SK-N-SH (cell line): ENCODE measurements at regions not wholly inside any gene's neighbourhood (a gene's known extent, or its start where the extent isn't known, plus 50 kb on each side); places are given as distances from the start of the nearest gene placed in this dataset.

Experiments
- CTCF ChIA-PET: fragments of 300-600, 350-600 bp; formaldehyde crosslinking; extraction: SDS; loops from one replicate; lab custom pipeline; 2021; lab: Yijun Ruan, JAX
- POLR2A ChIA-PET: fragments of 350-600 bp; sonication (Branson Sonifier 250); formaldehyde crosslinking; extraction: SDS; loops from one replicate; lab custom pipeline; 2020; ENCODE audit warnings: antibody characterized with exemption, inconsistent platforms; lab: Yijun Ruan, JAX
- DNase-seq: peaks from one replicate; pipeline ENCODE4 v3.0.0; 2012
- H2AFZ ChIP-seq: fragments of 200-600 bp; sonication (generic); 2 replicates; pipeline ENCODE4 v1.8.1; 2016; ENCODE audit warnings: antibody characterized with exemption, mild to moderate bottlenecking, low read depth
- H3F3A ChIP-seq: fragments of 200-600 bp; sonication (generic); replicated peaks from 2 replicates; pipeline ENCODE3; 2016; ENCODE audit warnings: antibody characterized with exemption, mild to moderate bottlenecking; ENCODE audit not compliant: insufficient read depth
- H3K27ac ChIP-seq, 2 experiments: fragments of 200-500 bp in 1 of 2; fragments of 200-600 bp in 1 of 2; sonication (Bioruptor generic) in 1 of 2; sonication (generic), shearing (Covaris generic) in 1 of 2; 2 replicates each; pipeline versions ENCODE4 v1.5.1 to v1.6.1; 2014 to 2016; ENCODE audit warnings: low read depth in 2 of 2, inconsistent platforms in 1 of 2, low read length in 1 of 2, mild to moderate bottlenecking in 1 of 2, mixed read lengths in 1 of 2
- H3K27me3 ChIP-seq: fragments of 200-600 bp; sonication (generic), shearing (Covaris generic); 2 replicates; pipeline ENCODE4 v1.6.1; 2016; ENCODE audit warnings: mixed run types; ENCODE audit not compliant: insufficient read depth
- H3K36me3 ChIP-seq, 2 experiments: fragments of 200-500 bp in 1 of 2; fragments of 200-600 bp in 1 of 2; sonication (Bioruptor generic) in 1 of 2; sonication (generic) in 1 of 2; replicated peaks in 1 of 2; 2 replicates each; pipeline versions ENCODE3 to v1.5.1; 2014 to 2016; ENCODE audit warnings: low read length in 1 of 2, mild to moderate bottlenecking in 1 of 2; ENCODE audit not compliant: insufficient read depth in 2 of 2, control insufficient read depth in 1 of 2
- H3K4me1 ChIP-seq, 2 experiments: fragments of 200-500 bp in 1 of 2; fragments of 200-600 bp in 1 of 2; sonication (Bioruptor generic) in 1 of 2; sonication (generic), shearing (Covaris generic) in 1 of 2; 2 replicates each; pipeline versions ENCODE4 v1.5.1 to v1.6.1; 2014 to 2016; ENCODE audit warnings: low read depth in 1 of 2, low read length in 1 of 2, mixed run types in 1 of 2; ENCODE audit not compliant: insufficient read depth in 2 of 2, control insufficient read depth in 1 of 2
- H3K4me2 ChIP-seq: fragments of 200-600 bp; sonication (generic), shearing (Covaris generic); 2 replicates; pipeline ENCODE4 v1.6.1; 2017; ENCODE audit warnings: mixed run types
- H3K4me3 ChIP-seq, 2 experiments: fragments of 200-500 bp in 1 of 2; fragments of 200-600 bp in 1 of 2; sonication (Bioruptor generic) in 1 of 2; sonication (generic), shearing (Covaris generic) in 1 of 2; 2 replicates each; pipeline versions ENCODE4 v1.5.1 to v1.8.1; 2014 to 2016; ENCODE audit warnings: low read depth in 2 of 2, inconsistent platforms in 1 of 2, low read length in 1 of 2, mild to moderate bottlenecking in 1 of 2, mixed read lengths in 1 of 2, moderate library complexity in 1 of 2
- H3K79me2 ChIP-seq: fragments of 200-600 bp; sonication (generic); 2 replicates; pipeline ENCODE4 v1.8.1; 2017; ENCODE audit warnings: mild to moderate bottlenecking; ENCODE audit not compliant: insufficient read depth
- H3K9ac ChIP-seq: fragments of 200-600 bp; sonication (generic); 2 replicates; pipeline ENCODE4 v1.6.1; 2017; ENCODE audit warnings: mixed run types
- H3K9me2 ChIP-seq: fragments of 200-600 bp; sonication (generic); 2 replicates; pipeline ENCODE4 v1.6.1; 2017; ENCODE audit warnings: mixed run types
- H3K9me3 ChIP-seq: fragments of 200-600 bp; sonication (generic); 2 replicates; pipeline ENCODE4 v1.6.1; 2017; ENCODE audit warnings: mixed run types, mild to moderate bottlenecking, moderate library complexity
- H4K20me1 ChIP-seq: fragments of 200-600 bp; sonication (generic); 2 replicates; pipeline ENCODE4 v1.6.1; 2017; ENCODE audit warnings: mild to moderate bottlenecking, mixed run types; ENCODE audit not compliant: insufficient read depth
- CHD2 ChIP-seq: fragments of 150-350 bp; IDR thresholded peaks from 2 replicates; pipeline ENCODE4 v1.6.1; 2018; ENCODE audit warnings: low read length; ENCODE audit not compliant: partially characterized antibody
- ELF1 ChIP-seq: IDR thresholded peaks from 2 replicates; pipeline ENCODE4 v1.4.0; 2012
- EP300 ChIP-seq, 2 experiments: IDR thresholded peaks; 2 replicates each; pipeline versions ENCODE4 v1.4.0 to v1.6.1; 2012; ENCODE audit warnings: borderline replicate concordance in 1 of 2, low read depth in 1 of 2, low read length in 1 of 2
- FOSL2 ChIP-seq: IDR thresholded peaks from 2 replicates; pipeline ENCODE4 v1.4.0; 2012; ENCODE audit warnings: low read depth, mild to moderate bottlenecking, moderate library complexity, borderline replicate concordance
- FOXM1 ChIP-seq: IDR thresholded peaks from 2 replicates; pipeline ENCODE4 v1.4.0; 2012; ENCODE audit warnings: low read depth, mild to moderate bottlenecking
- GABPA ChIP-seq: IDR thresholded peaks from 2 replicates; pipeline ENCODE4 v1.4.0; 2012; ENCODE audit warnings: low read depth, mild to moderate bottlenecking
- GATA2 ChIP-seq: sonication (generic); formaldehyde crosslinking; IDR thresholded peaks from 2 replicates; pipeline ENCODE4 v1.5.0; 2020; ENCODE audit warnings: mild to moderate bottlenecking, missing genetic modification reagents
- JUND ChIP-seq: IDR thresholded peaks from 2 replicates; pipeline ENCODE4 v1.4.0; 2012
- NFIC ChIP-seq: IDR thresholded peaks from 2 replicates; pipeline ENCODE4 v1.4.0; 2012; ENCODE audit warnings: borderline replicate concordance
- NRF1 ChIP-seq: IDR thresholded peaks from 2 replicates; pipeline ENCODE4 v1.6.1; 2012; ENCODE audit warnings: low read depth, mild to moderate bottlenecking, low read length
- RAD21 ChIP-seq: IDR thresholded peaks from 2 replicates; pipeline ENCODE4 v1.6.1; 2012; ENCODE audit warnings: mild to moderate bottlenecking, low read length
- RFX5 ChIP-seq: IDR thresholded peaks from 2 replicates; pipeline ENCODE4 v1.6.1; 2012; ENCODE audit warnings: mild to moderate bottlenecking, improper control_type of control experiment, low read length
- SIN3A ChIP-seq: IDR thresholded peaks from 2 replicates; pipeline ENCODE4 v1.6.1; 2012; ENCODE audit warnings: low read depth, mild to moderate bottlenecking, low read length, moderate library complexity, borderline replicate concordance
- SMC3 ChIP-seq: IDR thresholded peaks from 2 replicates; pipeline ENCODE4 v1.6.1; 2012; ENCODE audit warnings: low read depth, low read length, improper control_type of control experiment
- TCF12 ChIP-seq: IDR thresholded peaks from 2 replicates; pipeline ENCODE4 v1.4.0; 2012
- WGBS: methylation state at CpG from one replicate; pipeline ENCODE4 v1.1.6; 2017; ENCODE audit warnings: low lambda C conversion rate; 5-methylcytosine and 5-hydroxymethylcytosine counted together
- TF ChIP-seq, protein P1 (sequence below): fragments of 150-350 bp; IDR thresholded peaks from 2 replicates; pipeline ENCODE4 v1.6.1; 2016; ENCODE audit warnings: mild to moderate bottlenecking, low read depth, low read length
- TF ChIP-seq, protein P2 (sequence below): IDR thresholded peaks from 2 replicates; pipeline ENCODE4 v1.6.1; 2012; ENCODE audit warnings: mild to moderate bottlenecking, low read depth, low read length, moderate library complexity
- TF ChIP-seq, protein P3 (sequence below): IDR thresholded peaks from 2 replicates; pipeline ENCODE4 v1.4.0; 2012; ENCODE audit warnings: low read depth
- TF ChIP-seq, protein P4 (sequence below): IDR thresholded peaks from 2 replicates; pipeline ENCODE4 v1.4.0; 2012; ENCODE audit warnings: low read depth, borderline replicate concordance

DNA sequence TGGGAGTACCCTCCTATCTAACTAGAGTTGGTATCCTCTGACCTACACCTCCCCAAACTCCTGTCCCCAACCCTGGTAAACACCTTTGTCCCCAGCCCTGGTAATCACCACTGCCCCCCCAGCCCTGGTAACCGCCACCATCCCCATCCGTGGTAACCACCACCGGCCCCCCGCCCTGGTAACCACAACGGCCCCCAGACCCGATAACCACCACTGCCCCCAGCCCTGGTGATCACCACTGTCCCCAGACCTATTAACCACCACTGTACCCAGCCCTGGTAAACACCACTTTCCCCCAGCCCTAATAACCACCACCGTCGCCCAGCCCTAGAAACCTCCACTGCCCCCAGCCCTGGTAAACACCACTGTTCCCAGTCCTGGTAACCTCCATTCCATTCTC, 820.2 kb upstream of the SALL3 start:
- 0 out of 2 replicates have a peak, but pooled peaks cover 6% of the 10 kb centered on the region for H3K27me3 ChIP-seq
- no peak overlapping the region for H2AFZ ChIP-seq
- H3K79me2 ChIP-seq: no peaks in the 10 kb centered on the region
- no peaks in the 10 kb centered on the region for H3K4me1 ChIP-seq
- no peak for DNase-seq
- no peaks in the 10 kb centered on the region for H3F3A ChIP-seq
- no peaks in the 10 kb centered on the region for H3K36me3 ChIP-seq
- TF ChIP-seq, protein P1, sequence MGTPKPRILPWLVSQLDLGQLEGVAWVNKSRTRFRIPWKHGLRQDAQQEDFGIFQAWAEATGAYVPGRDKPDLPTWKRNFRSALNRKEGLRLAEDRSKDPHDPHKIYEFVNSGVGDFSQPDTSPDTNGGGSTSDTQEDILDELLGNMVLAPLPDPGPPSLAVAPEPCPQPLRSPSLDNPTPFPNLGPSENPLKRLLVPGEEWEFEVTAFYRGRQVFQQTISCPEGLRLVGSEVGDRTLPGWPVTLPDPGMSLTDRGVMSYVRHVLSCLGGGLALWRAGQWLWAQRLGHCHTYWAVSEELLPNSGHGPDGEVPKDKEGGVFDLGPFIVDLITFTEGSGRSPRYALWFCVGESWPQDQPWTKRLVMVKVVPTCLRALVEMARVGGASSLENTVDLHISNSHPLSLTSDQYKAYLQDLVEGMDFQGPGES: no peak
- TF ChIP-seq NRF1 (no peak), SIN3A (no peak), EP300 (IDR thresholded peaks at IDR 0.05; ENCODE audit: borderline replicate concordance in 1 of 2, low read depth in 1 of 2, low read length in 1 of 2) (no peak), FOXM1 (no peak), GATA2 (CRISPR knock-in tag) (no peak), RFX5 (no peak), SMC3 (no peak), GABPA (no peak), JUND (no peak), RAD21 (no peak), NFIC (no peak), CHD2 (no peak), ELF1 (no peak), FOSL2 (no peak), TCF12 (no peak)
- TF ChIP-seq, protein P2, sequence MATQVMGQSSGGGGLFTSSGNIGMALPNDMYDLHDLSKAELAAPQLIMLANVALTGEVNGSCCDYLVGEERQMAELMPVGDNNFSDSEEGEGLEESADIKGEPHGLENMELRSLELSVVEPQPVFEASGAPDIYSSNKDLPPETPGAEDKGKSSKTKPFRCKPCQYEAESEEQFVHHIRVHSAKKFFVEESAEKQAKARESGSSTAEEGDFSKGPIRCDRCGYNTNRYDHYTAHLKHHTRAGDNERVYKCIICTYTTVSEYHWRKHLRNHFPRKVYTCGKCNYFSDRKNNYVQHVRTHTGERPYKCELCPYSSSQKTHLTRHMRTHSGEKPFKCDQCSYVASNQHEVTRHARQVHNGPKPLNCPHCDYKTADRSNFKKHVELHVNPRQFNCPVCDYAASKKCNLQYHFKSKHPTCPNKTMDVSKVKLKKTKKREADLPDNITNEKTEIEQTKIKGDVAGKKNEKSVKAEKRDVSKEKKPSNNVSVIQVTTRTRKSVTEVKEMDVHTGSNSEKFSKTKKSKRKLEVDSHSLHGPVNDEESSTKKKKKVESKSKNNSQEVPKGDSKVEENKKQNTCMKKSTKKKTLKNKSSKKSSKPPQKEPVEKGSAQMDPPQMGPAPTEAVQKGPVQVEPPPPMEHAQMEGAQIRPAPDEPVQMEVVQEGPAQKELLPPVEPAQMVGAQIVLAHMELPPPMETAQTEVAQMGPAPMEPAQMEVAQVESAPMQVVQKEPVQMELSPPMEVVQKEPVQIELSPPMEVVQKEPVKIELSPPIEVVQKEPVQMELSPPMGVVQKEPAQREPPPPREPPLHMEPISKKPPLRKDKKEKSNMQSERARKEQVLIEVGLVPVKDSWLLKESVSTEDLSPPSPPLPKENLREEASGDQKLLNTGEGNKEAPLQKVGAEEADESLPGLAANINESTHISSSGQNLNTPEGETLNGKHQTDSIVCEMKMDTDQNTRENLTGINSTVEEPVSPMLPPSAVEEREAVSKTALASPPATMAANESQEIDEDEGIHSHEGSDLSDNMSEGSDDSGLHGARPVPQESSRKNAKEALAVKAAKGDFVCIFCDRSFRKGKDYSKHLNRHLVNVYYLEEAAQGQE: no peak
- TF ChIP-seq, protein P3, sequence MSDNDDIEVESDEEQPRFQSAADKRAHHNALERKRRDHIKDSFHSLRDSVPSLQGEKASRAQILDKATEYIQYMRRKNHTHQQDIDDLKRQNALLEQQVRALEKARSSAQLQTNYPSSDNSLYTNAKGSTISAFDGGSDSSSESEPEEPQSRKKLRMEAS: no peak
- TF ChIP-seq, protein P4, sequence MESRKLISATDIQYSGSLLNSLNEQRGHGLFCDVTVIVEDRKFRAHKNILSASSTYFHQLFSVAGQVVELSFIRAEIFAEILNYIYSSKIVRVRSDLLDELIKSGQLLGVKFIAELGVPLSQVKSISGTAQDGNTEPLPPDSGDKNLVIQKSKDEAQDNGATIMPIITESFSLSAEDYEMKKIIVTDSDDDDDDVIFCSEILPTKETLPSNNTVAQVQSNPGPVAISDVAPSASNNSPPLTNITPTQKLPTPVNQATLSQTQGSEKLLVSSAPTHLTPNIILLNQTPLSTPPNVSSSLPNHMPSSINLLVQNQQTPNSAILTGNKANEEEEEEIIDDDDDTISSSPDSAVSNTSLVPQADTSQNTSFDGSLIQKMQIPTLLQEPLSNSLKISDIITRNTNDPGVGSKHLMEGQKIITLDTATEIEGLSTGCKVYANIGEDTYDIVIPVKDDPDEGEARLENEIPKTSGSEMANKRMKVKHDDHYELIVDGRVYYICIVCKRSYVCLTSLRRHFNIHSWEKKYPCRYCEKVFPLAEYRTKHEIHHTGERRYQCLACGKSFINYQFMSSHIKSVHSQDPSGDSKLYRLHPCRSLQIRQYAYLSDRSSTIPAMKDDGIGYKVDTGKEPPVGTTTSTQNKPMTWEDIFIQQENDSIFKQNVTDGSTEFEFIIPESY: no peak
- no peak overlapping the region for H3K27ac ChIP-seq
- H3K4me3 ChIP-seq: no peak overlapping the region
- H3K9me3 ChIP-seq: no peaks in the 10 kb centered on the region
- H4K20me1 ChIP-seq: no peaks in the 10 kb centered on the region
- POLR2A ChIA-PET: no interaction called here
- CTCF ChIA-PET: no interaction called here
- H3K4me2 ChIP-seq: no peak overlapping the region
- 18% methylated on average over 8 of the region's 8 CpGs for WGBS
- H3K9ac ChIP-seq: no peak overlapping the region
- H3K9me2 ChIP-seq: no peaks in the 10 kb centered on the region
